Inflammatory macrophage (primary cell): ENCODE measurements at regions not wholly inside any gene's neighbourhood (a gene's known extent, or its start where the extent isn't known, plus 50 kb on each side); places are given as distances from the start of the nearest gene placed in this dataset.
"Not testable (repeated sequence)": the region's sequence is repeated elsewhere in the genome, so short reads cannot be mapped to it uniquely, and the experiment has no call there.

Experiments
- DNase-seq, 2 donors: peaks; one replicate each; pipeline ENCODE4 v3.0.0-alpha.2; 2020 to 2022

GRCh38 chr10:59975918-59976317, 69.6 kb upstream of the CCDC6 start:
- DNase-seq: not testable (repeated sequence)

- DNase-seq: no peak
Observed at GRCh38 chr10:59971915-59972314, 65.6 kb upstream of the CCDC6 start.

- DNase-seq: peak; percentile 29 to 64
Observed at GRCh38 chr10:59970396-59971368, 64.3 kb upstream of the CCDC6 start.

GRCh38 chr10:59968705-59969104, 62.3 kb upstream of the CCDC6 start:
- DNase-seq: no peak

- no peak for DNase-seq
Observed at GRCh38 chr10:59967079-59967478, 60.7 kb upstream of the CCDC6 start.

- no peak for DNase-seq
Observed at GRCh38 chr10:59965899-59966650, 59.7 kb upstream of the CCDC6 start.

GRCh38 chr10:59962756-59963155, 56.4 kb upstream of the CCDC6 start:
- DNase-seq: peak in 1 of 2 donors; percentile 17

GRCh38 chr10:59960751-59961150, 54.4 kb upstream of the CCDC6 start:
- peak; percentile 1 to 20 for DNase-seq

GRCh38 chr10:59959504-59960018, 53.2 kb upstream of the CCDC6 start:
- DNase-seq: no peak

GRCh38 chr10:59958882-59959281, 52.5 kb upstream of the CCDC6 start:
- DNase-seq: no peak

- no peak for DNase-seq
Observed at GRCh38 chr10:59957975-59958374, 51.6 kb upstream of the CCDC6 start.
